Fibroblast of villous mesenchyme (primary cell): ENCODE measurements at regions not wholly inside any gene's neighbourhood (a gene's known extent, or its start where the extent isn't known, plus 50 kb on each side); places are given as distances from the start of the nearest gene placed in this dataset.
"Not testable (repeated sequence)": the region's sequence is repeated elsewhere in the genome, so short reads cannot be mapped to it uniquely, and the experiment has no call there.

ENCODE experiments used
- DNase-seq: peaks from one replicate; pipeline ENCODE4 v3.0.0-alpha.2; 2010; ENCODE audit warnings: low read depth
- H3K4me3 ChIP-seq: 2 replicates; pipeline ENCODE4 v1.5.1; 2011; ENCODE audit warnings: low read depth, mild to moderate bottlenecking, low read length
- TF ChIP-seq, protein P1 (sequence below): IDR thresholded peaks from 2 replicates; pipeline ENCODE4 v1.5.1; 2012; ENCODE audit warnings: low read depth, mild to moderate bottlenecking, low read length; ENCODE audit not compliant: insufficient read depth

DNA sequence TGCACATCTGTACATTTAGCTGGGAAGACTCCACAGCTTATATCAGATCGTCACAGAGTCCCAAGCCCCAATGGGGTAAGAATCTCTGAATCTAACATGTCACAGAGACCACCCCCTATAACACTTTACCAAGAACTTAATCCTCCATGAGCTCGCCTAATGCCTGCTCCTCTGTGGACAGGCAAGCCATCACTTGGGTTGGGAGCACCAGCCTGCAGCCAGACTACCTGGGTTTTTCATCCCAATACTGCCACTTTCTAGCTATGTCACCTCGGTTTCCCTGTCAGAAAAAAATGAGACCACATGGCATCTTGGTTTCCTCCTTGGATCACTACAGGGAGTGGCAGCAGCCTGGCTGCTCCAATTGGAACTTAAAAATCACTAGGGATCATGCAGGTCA, 277.9 kb upstream of the TLE3 start:
- DNase-seq = no peak
- TF ChIP-seq, protein P1, sequence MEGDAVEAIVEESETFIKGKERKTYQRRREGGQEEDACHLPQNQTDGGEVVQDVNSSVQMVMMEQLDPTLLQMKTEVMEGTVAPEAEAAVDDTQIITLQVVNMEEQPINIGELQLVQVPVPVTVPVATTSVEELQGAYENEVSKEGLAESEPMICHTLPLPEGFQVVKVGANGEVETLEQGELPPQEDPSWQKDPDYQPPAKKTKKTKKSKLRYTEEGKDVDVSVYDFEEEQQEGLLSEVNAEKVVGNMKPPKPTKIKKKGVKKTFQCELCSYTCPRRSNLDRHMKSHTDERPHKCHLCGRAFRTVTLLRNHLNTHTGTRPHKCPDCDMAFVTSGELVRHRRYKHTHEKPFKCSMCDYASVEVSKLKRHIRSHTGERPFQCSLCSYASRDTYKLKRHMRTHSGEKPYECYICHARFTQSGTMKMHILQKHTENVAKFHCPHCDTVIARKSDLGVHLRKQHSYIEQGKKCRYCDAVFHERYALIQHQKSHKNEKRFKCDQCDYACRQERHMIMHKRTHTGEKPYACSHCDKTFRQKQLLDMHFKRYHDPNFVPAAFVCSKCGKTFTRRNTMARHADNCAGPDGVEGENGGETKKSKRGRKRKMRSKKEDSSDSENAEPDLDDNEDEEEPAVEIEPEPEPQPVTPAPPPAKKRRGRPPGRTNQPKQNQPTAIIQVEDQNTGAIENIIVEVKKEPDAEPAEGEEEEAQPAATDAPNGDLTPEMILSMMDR = no peak
- no peak overlapping the region for H3K4me3 ChIP-seq

DNA sequence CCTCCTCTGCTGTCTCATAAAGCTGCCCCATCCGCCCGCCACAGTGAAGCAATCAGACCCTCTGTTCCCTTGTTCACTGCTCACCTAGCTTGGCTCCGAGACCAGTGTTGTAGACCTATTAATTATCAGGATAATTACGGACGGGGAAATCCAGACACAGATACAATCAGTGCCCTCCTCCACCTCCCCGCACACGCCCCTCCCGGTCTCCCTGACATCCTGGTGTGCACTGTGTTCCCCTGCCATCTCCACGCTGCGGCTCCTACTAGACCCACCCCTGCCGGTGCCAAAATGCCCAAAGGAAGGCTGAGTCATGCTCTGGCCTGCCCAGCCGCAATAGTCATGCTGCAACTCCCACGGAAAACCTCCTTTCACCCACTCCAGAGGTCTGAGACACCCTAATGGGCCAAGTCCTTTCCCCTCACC, 277.3 kb upstream of the TLE3 start:
- TF ChIP-seq, protein P1 = no peak
- H3K4me3 ChIP-seq = no peak overlapping the region
- no peak for DNase-seq

DNA sequence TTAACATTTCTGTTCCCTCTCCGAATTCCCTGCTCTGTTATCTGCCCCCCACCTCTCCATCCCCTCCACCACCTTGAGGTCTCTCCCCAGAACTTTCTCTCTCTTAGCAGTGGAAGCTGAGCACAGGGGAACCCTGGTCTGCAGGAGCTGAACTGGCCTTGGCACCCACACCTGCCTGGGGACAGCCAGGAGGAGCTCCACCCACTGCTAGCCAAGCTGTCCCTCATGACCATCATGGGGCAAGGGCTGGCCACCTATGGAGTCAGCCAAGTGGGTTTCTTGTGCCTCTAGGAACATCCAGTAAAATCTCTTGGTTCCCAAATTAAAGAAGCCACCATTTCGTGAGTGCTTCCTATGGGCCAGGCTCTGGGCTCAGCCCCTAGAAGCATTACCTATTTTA, 276.4 kb upstream of the TLE3 start:
- H3K4me3 ChIP-seq = no peak overlapping the region
- DNase-seq = no peak
- TF ChIP-seq, protein P1 = no peak

DNA sequence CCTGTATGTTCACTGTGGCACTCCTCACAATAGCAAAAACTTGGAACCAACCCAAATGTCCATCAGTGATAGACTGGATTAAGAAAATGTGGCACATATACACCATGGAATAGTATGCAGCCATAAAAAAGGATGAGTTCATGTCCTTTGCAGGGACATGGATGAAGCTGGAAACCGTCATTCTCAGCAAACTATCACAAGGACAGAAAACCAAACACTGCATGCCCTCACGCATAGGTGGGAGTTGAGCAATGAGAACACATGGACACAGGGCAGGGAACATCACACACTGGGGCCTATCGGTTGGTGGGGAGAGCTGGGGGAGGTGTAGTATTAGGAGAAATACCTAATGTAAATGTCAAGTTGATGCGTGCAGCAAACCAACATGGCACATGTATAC, 275.7 kb upstream of the TLE3 start:
- not testable (repeated sequence) for DNase-seq, H3K4me3 ChIP-seq

DNA sequence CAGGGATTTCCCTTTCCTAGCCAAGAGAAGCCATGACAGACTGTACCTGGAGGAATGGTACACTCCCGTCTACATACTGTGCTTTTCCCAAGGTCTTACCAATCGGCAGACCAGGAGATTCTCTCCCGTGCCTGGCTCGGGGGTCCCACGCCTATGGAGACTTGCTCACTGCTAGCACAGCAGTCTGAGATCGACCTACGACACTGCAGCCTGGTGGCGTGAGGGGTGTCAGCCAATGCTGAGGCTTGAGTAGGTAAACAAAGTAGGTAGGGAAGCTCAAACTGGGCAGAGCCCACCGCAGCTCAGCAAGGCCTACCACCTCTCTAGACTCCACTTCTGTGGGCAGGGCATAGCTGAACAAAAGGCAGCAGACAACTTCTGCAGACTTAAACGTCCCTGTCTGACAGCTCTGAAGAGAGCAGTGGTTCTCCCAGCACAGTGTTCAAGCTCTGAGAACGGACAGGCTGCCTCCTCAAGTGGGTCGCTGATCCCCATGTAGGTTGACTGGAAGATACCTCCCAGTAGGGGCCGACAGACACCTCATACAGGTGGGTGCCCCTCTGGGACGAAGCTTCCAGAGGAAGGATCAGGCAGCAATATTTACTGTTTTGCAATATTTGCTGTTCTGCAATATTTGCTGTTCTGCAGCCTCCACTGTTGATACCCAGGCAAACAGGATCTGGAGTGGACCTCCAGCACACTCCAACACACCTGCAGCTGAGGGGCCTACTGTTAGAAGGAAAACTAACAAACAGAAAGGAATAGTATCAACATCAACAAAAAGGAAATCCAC, 270.4 kb upstream of the TLE3 start:
- not testable (repeated sequence) for DNase-seq, H3K4me3 ChIP-seq

DNA sequence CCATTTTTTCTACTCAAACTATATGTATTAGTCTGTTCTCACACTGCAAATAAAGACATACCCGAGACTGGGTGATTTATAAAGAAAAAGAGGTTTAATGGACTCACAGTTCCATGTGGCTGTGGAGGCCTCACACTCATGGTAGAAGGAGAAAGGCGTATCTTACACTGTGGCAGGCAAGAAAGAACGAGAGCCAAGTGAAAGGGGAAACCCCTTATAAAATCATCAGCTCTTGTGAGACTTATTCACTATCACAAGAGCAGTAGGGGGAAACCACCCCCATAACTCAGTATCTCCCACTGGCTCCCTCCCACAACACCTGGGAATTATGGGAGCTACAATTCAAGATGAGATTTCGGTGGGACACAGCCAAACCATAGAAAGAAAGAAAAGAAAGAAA, 266.3 kb upstream of the TLE3 start:
- not testable (repeated sequence) for H3K4me3 ChIP-seq, DNase-seq

DNA sequence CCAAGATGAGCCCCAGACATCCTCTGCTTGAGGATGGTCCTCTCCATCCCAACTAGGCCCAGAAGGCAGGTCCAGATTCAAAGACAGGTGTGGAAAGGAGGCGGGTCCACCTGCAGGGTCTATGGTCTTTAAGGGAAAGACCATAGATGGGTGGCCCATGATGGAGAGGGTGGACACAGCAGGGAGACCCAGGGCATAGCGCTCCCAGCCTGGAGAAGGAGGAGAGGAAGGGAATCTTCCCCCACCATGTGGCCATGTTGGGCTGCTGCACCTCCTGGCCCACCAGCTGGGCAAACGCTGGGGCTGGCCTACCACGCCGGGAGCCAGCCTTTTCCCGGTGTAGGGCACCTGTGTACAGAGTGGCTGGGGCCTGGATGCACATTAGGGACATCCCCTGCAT, 265.2 kb upstream of the TLE3 start:
- TF ChIP-seq, protein P1 = peak; percentile 87
- DNase-seq = peak; percentile 54
- H3K4me3 ChIP-seq = no peak overlapping the region

DNA sequence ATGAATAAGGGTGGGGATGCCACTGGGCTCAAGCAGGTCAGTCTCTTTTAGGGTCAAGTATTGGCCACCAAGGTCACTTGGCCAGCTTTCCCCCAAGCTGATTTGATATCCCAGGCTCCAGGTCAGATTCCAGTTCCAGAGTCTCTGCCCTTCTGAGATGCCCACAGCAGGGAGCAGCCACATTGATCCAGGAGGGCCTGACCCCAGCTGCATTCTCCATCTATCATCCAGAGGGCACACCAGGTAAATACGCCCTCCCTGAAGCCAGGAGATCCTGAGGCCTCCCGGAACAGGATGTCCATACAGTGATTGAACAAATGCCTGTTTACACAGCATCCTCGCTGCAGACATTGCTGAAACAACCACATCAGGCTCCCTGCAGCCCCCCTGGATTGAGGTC, 264.6 kb upstream of the TLE3 start:
- TF ChIP-seq, protein P1 = no peak
- DNase-seq = no peak
- H3K4me3 ChIP-seq = no peak overlapping the region
